Activated T-cell treated with anti-CD3 and anti-CD28 coated beads, Interleukin-2, amount 50 U/mL, for 24 hours (primary cell): ENCODE measurements at regions not wholly inside any gene's neighbourhood (a gene's known extent, or its start where the extent isn't known, plus 50 kb on each side); places are given as distances from the start of the nearest gene placed in this dataset.
"Not testable (repeated sequence)": the region's sequence is repeated elsewhere in the genome, so short reads cannot be mapped to it uniquely, and the experiment has no call there.

Experiments
- DNase-seq: peaks from one replicate; pipeline ENCODE4 v3.0.0-alpha.2; 2020
- H3K27ac Mint-ChIP-seq: 2 replicates; pipeline ENCODE4 v1.8.0; 2020; ENCODE audit warnings: mild to moderate bottlenecking, mixed read lengths
- H3K27me3 Mint-ChIP-seq: 2 replicates; pipeline ENCODE4 v1.8.0; 2020; ENCODE audit warnings: mixed read lengths
- H3K36me3 Mint-ChIP-seq: 2 replicates; pipeline ENCODE4 v1.8.0; 2020; ENCODE audit warnings: low read depth, mixed read lengths
- H3K4me1 Mint-ChIP-seq: 2 replicates; pipeline ENCODE4 v1.8.0; 2020; ENCODE audit warnings: low read depth, mixed read lengths
- H3K4me3 Mint-ChIP-seq: 2 replicates; pipeline ENCODE4 v1.8.0; 2020; ENCODE audit warnings: mild to moderate bottlenecking, moderate library complexity, mixed read lengths
- H3K9me3 Mint-ChIP-seq: 2 replicates; pipeline ENCODE4 v1.8.0; 2020; ENCODE audit warnings: mixed read lengths

GRCh38 chr2:5187283-5187682 is 504.9 kb upstream of the SOX11 start:
- no peak overlapping the region for H3K27ac Mint-ChIP-seq
- H3K9me3 Mint-ChIP-seq, result peaks cover 13% of the 10 kb centered on the region
- DNase-seq, result no peak
- no peak overlapping the region for H3K4me3 Mint-ChIP-seq
- H3K36me3 Mint-ChIP-seq, result no peaks in the 10 kb centered on the region
- no peaks in the 10 kb centered on the region for H3K27me3 Mint-ChIP-seq
- H3K4me1 Mint-ChIP-seq, result no peaks in the 10 kb centered on the region

GRCh38 chr2:5188636-5189035 is 503.5 kb upstream of the SOX11 start:
- DNase-seq, result no peak
- H3K9me3 Mint-ChIP-seq, result peaks cover 9% of the 10 kb centered on the region
- no peak overlapping the region for H3K4me3 Mint-ChIP-seq
- no peaks in the 10 kb centered on the region for H3K27me3 Mint-ChIP-seq
- H3K27ac Mint-ChIP-seq, result no peak overlapping the region
- H3K4me1 Mint-ChIP-seq, result no peaks in the 10 kb centered on the region
- no peaks in the 10 kb centered on the region for H3K36me3 Mint-ChIP-seq

- Mint-ChIP-seq H3K27me3 (no peaks in the 10 kb centered on the region), H3K4me1 (no peaks in the 10 kb centered on the region), H3K4me3 (no peak overlapping the region), H3K9me3 (peaks cover 17% of the 10 kb centered on the region), H3K27ac (no peak overlapping the region), H3K36me3 (no peaks in the 10 kb centered on the region)
- DNase-seq, result no peak
These were observed 502.2 kb upstream of the SOX11 start for GRCh38 chr2:5190023-5190422.

- H3K4me3 Mint-ChIP-seq, result no peak overlapping the region
- no peak overlapping the region for H3K27ac Mint-ChIP-seq
- no peak for DNase-seq
- H3K4me1 Mint-ChIP-seq, result no peaks in the 10 kb centered on the region
- no peaks in the 10 kb centered on the region for H3K27me3 Mint-ChIP-seq
- H3K9me3 Mint-ChIP-seq, result peaks cover 17% of the 10 kb centered on the region
- H3K36me3 Mint-ChIP-seq, result no peaks in the 10 kb centered on the region
These were observed 496.5 kb upstream of the SOX11 start for GRCh38 chr2:5195636-5196035.

GRCh38 chr2:5203134-5203755 is 488.9 kb upstream of the SOX11 start:
- no peak overlapping the region for H3K27ac Mint-ChIP-seq
- H3K36me3 Mint-ChIP-seq, result no peaks in the 10 kb centered on the region
- H3K4me1 Mint-ChIP-seq, result no peaks in the 10 kb centered on the region
- H3K4me3 Mint-ChIP-seq, result no peak overlapping the region
- DNase-seq, result no peak
- peaks cover 15% of the 10 kb centered on the region for H3K9me3 Mint-ChIP-seq
- no peaks in the 10 kb centered on the region for H3K27me3 Mint-ChIP-seq

- H3K27me3 Mint-ChIP-seq, H3K4me1 Mint-ChIP-seq, DNase-seq, H3K36me3 Mint-ChIP-seq, H3K4me3 Mint-ChIP-seq, H3K27ac Mint-ChIP-seq: not testable (repeated sequence)
- peaks cover 12% of the 10 kb centered on the region for H3K9me3 Mint-ChIP-seq
These were observed 485.4 kb upstream of the SOX11 start for GRCh38 chr2:5206742-5207141.

- Mint-ChIP-seq H3K36me3 (no peaks in the 10 kb centered on the region), H3K9me3 (peaks cover 15% of the 10 kb centered on the region), H3K4me3 (no peak overlapping the region), H3K27ac (no peak overlapping the region), H3K4me1 (no peaks in the 10 kb centered on the region), H3K27me3 (no peaks in the 10 kb centered on the region)
- no peak for DNase-seq
These were observed 476.1 kb upstream of the SOX11 start for GRCh38 chr2:5215989-5216607.

- H3K27ac Mint-ChIP-seq, result no peak overlapping the region
- H3K4me3 Mint-ChIP-seq, result no peak overlapping the region
- no peaks in the 10 kb centered on the region for H3K27me3 Mint-ChIP-seq
- DNase-seq, result no peak
- no peaks in the 10 kb centered on the region for H3K36me3 Mint-ChIP-seq
- H3K4me1 Mint-ChIP-seq, result no peaks in the 10 kb centered on the region
- H3K9me3 Mint-ChIP-seq, result peaks cover 17% of the 10 kb centered on the region
These were observed 465.0 kb upstream of the SOX11 start for GRCh38 chr2:5227062-5227699.

- no peaks in the 10 kb centered on the region for H3K36me3 Mint-ChIP-seq
- no peak overlapping the region for H3K27ac Mint-ChIP-seq
- H3K4me1 Mint-ChIP-seq, result no peaks in the 10 kb centered on the region
- no peak overlapping the region for H3K4me3 Mint-ChIP-seq
- DNase-seq, result no peak
- H3K9me3 Mint-ChIP-seq, result peaks cover 21% of the 10 kb centered on the region
- no peaks in the 10 kb centered on the region for H3K27me3 Mint-ChIP-seq
These were observed 462.6 kb upstream of the SOX11 start for GRCh38 chr2:5229574-5229973.

GRCh38 chr2:5230444-5230843 is 461.7 kb upstream of the SOX11 start:
- no peaks in the 10 kb centered on the region for H3K36me3 Mint-ChIP-seq
- no peaks in the 10 kb centered on the region for H3K4me1 Mint-ChIP-seq
- H3K9me3 Mint-ChIP-seq, result peaks cover 18% of the 10 kb centered on the region
- no peak overlapping the region for H3K4me3 Mint-ChIP-seq
- H3K27ac Mint-ChIP-seq, result no peak overlapping the region
- DNase-seq, result no peak
- no peaks in the 10 kb centered on the region for H3K27me3 Mint-ChIP-seq

GRCh38 chr2:5230855-5231254 is 461.3 kb upstream of the SOX11 start:
- Mint-ChIP-seq H3K4me3 (no peak overlapping the region), H3K36me3 (no peaks in the 10 kb centered on the region), H3K27me3 (no peaks in the 10 kb centered on the region), H3K9me3 (peaks cover 15% of the 10 kb centered on the region), H3K4me1 (no peaks in the 10 kb centered on the region), H3K27ac (no peak overlapping the region)
- DNase-seq, result no peak

- Mint-ChIP-seq H3K27ac (no peak overlapping the region), H3K4me3 (no peak overlapping the region), H3K4me1 (no peaks in the 10 kb centered on the region), H3K9me3 (peaks cover 15% of the 10 kb centered on the region), H3K27me3 (no peaks in the 10 kb centered on the region), H3K36me3 (no peaks in the 10 kb centered on the region)
- DNase-seq, result no peak
These were observed 460.9 kb upstream of the SOX11 start for GRCh38 chr2:5231287-5231686.

- no peaks in the 10 kb centered on the region for H3K4me1 Mint-ChIP-seq
- DNase-seq, result no peak
- H3K4me3 Mint-ChIP-seq, result no peak overlapping the region
- H3K36me3 Mint-ChIP-seq, result no peaks in the 10 kb centered on the region
- peaks cover 15% of the 10 kb centered on the region for H3K9me3 Mint-ChIP-seq
- no peak overlapping the region for H3K27ac Mint-ChIP-seq
- no peaks in the 10 kb centered on the region for H3K27me3 Mint-ChIP-seq
These were observed 457.6 kb upstream of the SOX11 start for GRCh38 chr2:5234563-5234962.

GRCh38 chr2:5235701-5236100 is 456.5 kb upstream of the SOX11 start:
- no peaks in the 10 kb centered on the region for H3K27me3 Mint-ChIP-seq
- no peaks in the 10 kb centered on the region for H3K4me1 Mint-ChIP-seq
- H3K4me3 Mint-ChIP-seq, result no peak overlapping the region
- H3K9me3 Mint-ChIP-seq, result peaks cover 13% of the 10 kb centered on the region
- no peak overlapping the region for H3K27ac Mint-ChIP-seq
- H3K36me3 Mint-ChIP-seq, result no peaks in the 10 kb centered on the region
- no peak for DNase-seq

- H3K36me3 Mint-ChIP-seq, result no peaks in the 10 kb centered on the region
- no peaks in the 10 kb centered on the region for H3K27me3 Mint-ChIP-seq
These were observed 455.9 kb upstream of the SOX11 start for GRCh38 chr2:5236249-5236648.

More at GRCh38 chr2:5236249-5236648, 455.9 kb upstream of the SOX11 start:
- Mint-ChIP-seq H3K27ac (no peak overlapping the region), H3K4me1 (no peaks in the 10 kb centered on the region), H3K4me3 (no peak overlapping the region), H3K9me3 (peaks cover 13% of the 10 kb centered on the region)
- DNase-seq, result no peak
